SK-N-SH (cell line): ENCODE measurements at regions not wholly inside any gene's neighbourhood (a gene's known extent, or its start where the extent isn't known, plus 50 kb on each side); places are given as distances from the start of the nearest gene placed in this dataset.

Source experiments
- CTCF ChIA-PET: fragments of 300-600, 350-600 bp; formaldehyde crosslinking; extraction: SDS; loops from one replicate; lab custom pipeline; 2021; lab: Yijun Ruan, JAX
- POLR2A ChIA-PET: fragments of 350-600 bp; sonication (Branson Sonifier 250); formaldehyde crosslinking; extraction: SDS; loops from one replicate; lab custom pipeline; 2020; ENCODE audit warnings: antibody characterized with exemption, inconsistent platforms; lab: Yijun Ruan, JAX
- DNase-seq: peaks from one replicate; pipeline ENCODE4 v3.0.0; 2012
- H2AFZ ChIP-seq: fragments of 200-600 bp; sonication (generic); 2 replicates; pipeline ENCODE4 v1.8.1; 2016; ENCODE audit warnings: antibody characterized with exemption, mild to moderate bottlenecking, low read depth
- H3F3A ChIP-seq: fragments of 200-600 bp; sonication (generic); replicated peaks from 2 replicates; pipeline ENCODE3; 2016; ENCODE audit warnings: antibody characterized with exemption, mild to moderate bottlenecking; ENCODE audit not compliant: insufficient read depth
- H3K27ac ChIP-seq, 2 experiments: fragments of 200-500 bp in 1 of 2; fragments of 200-600 bp in 1 of 2; sonication (Bioruptor generic) in 1 of 2; sonication (generic), shearing (Covaris generic) in 1 of 2; 2 replicates each; pipeline versions ENCODE4 v1.5.1 to v1.6.1; 2014 to 2016; ENCODE audit warnings: low read depth in 2 of 2, inconsistent platforms in 1 of 2, low read length in 1 of 2, mild to moderate bottlenecking in 1 of 2, mixed read lengths in 1 of 2
- H3K27me3 ChIP-seq: fragments of 200-600 bp; sonication (generic), shearing (Covaris generic); 2 replicates; pipeline ENCODE4 v1.6.1; 2016; ENCODE audit warnings: mixed run types; ENCODE audit not compliant: insufficient read depth
- H3K36me3 ChIP-seq, 2 experiments: fragments of 200-500 bp in 1 of 2; fragments of 200-600 bp in 1 of 2; sonication (Bioruptor generic) in 1 of 2; sonication (generic) in 1 of 2; replicated peaks in 1 of 2; 2 replicates each; pipeline versions ENCODE3 to v1.5.1; 2014 to 2016; ENCODE audit warnings: low read length in 1 of 2, mild to moderate bottlenecking in 1 of 2; ENCODE audit not compliant: insufficient read depth in 2 of 2, control insufficient read depth in 1 of 2
- H3K4me1 ChIP-seq, 2 experiments: fragments of 200-500 bp in 1 of 2; fragments of 200-600 bp in 1 of 2; sonication (Bioruptor generic) in 1 of 2; sonication (generic), shearing (Covaris generic) in 1 of 2; 2 replicates each; pipeline versions ENCODE4 v1.5.1 to v1.6.1; 2014 to 2016; ENCODE audit warnings: low read depth in 1 of 2, low read length in 1 of 2, mixed run types in 1 of 2; ENCODE audit not compliant: insufficient read depth in 2 of 2, control insufficient read depth in 1 of 2
- H3K4me2 ChIP-seq: fragments of 200-600 bp; sonication (generic), shearing (Covaris generic); 2 replicates; pipeline ENCODE4 v1.6.1; 2017; ENCODE audit warnings: mixed run types
- H3K4me3 ChIP-seq, 2 experiments: fragments of 200-500 bp in 1 of 2; fragments of 200-600 bp in 1 of 2; sonication (Bioruptor generic) in 1 of 2; sonication (generic), shearing (Covaris generic) in 1 of 2; 2 replicates each; pipeline versions ENCODE4 v1.5.1 to v1.8.1; 2014 to 2016; ENCODE audit warnings: low read depth in 2 of 2, inconsistent platforms in 1 of 2, low read length in 1 of 2, mild to moderate bottlenecking in 1 of 2, mixed read lengths in 1 of 2, moderate library complexity in 1 of 2
- H3K79me2 ChIP-seq: fragments of 200-600 bp; sonication (generic); 2 replicates; pipeline ENCODE4 v1.8.1; 2017; ENCODE audit warnings: mild to moderate bottlenecking; ENCODE audit not compliant: insufficient read depth
- H3K9ac ChIP-seq: fragments of 200-600 bp; sonication (generic); 2 replicates; pipeline ENCODE4 v1.6.1; 2017; ENCODE audit warnings: mixed run types
- H3K9me2 ChIP-seq: fragments of 200-600 bp; sonication (generic); 2 replicates; pipeline ENCODE4 v1.6.1; 2017; ENCODE audit warnings: mixed run types
- H3K9me3 ChIP-seq: fragments of 200-600 bp; sonication (generic); 2 replicates; pipeline ENCODE4 v1.6.1; 2017; ENCODE audit warnings: mixed run types, mild to moderate bottlenecking, moderate library complexity
- H4K20me1 ChIP-seq: fragments of 200-600 bp; sonication (generic); 2 replicates; pipeline ENCODE4 v1.6.1; 2017; ENCODE audit warnings: mild to moderate bottlenecking, mixed run types; ENCODE audit not compliant: insufficient read depth
- ELF1 ChIP-seq: IDR thresholded peaks from 2 replicates; pipeline ENCODE4 v1.4.0; 2012
- EZH2phosphoT487 ChIP-seq: fragments of 200-600 bp; sonication (generic); IDR thresholded peaks from 2 replicates; pipeline ENCODE4 v1.6.1; 2017; ENCODE audit warnings: low read depth, mixed run types, mild to moderate bottlenecking, antibody characterized with exemption, moderate library complexity, borderline replicate concordance
- FOXJ3 ChIP-seq: sonication (generic); formaldehyde crosslinking; IDR thresholded peaks from 2 replicates; pipeline ENCODE4 v1.5.1; 2020; ENCODE audit warnings: mild to moderate bottlenecking, missing genetic modification reagents
- FOXM1 ChIP-seq: IDR thresholded peaks from 2 replicates; pipeline ENCODE4 v1.4.0; 2012; ENCODE audit warnings: low read depth, mild to moderate bottlenecking
- GABPA ChIP-seq: IDR thresholded peaks from 2 replicates; pipeline ENCODE4 v1.4.0; 2012; ENCODE audit warnings: low read depth, mild to moderate bottlenecking
- MXI1 ChIP-seq: IDR thresholded peaks from 2 replicates; pipeline ENCODE4 v1.6.1; 2012; ENCODE audit warnings: mild to moderate bottlenecking, low read depth, low read length, improper control_type of control experiment
- NRF1 ChIP-seq: IDR thresholded peaks from 2 replicates; pipeline ENCODE4 v1.6.1; 2012; ENCODE audit warnings: low read depth, mild to moderate bottlenecking, low read length
- RAD21 ChIP-seq: IDR thresholded peaks from 2 replicates; pipeline ENCODE4 v1.6.1; 2012; ENCODE audit warnings: mild to moderate bottlenecking, low read length
- RFX5 ChIP-seq: IDR thresholded peaks from 2 replicates; pipeline ENCODE4 v1.6.1; 2012; ENCODE audit warnings: mild to moderate bottlenecking, improper control_type of control experiment, low read length
- RXRA ChIP-seq: IDR thresholded peaks from 2 replicates; pipeline ENCODE4 v1.4.0; 2012; ENCODE audit warnings: low read depth, mild to moderate bottlenecking, borderline replicate concordance
- TCF12 ChIP-seq: IDR thresholded peaks from 2 replicates; pipeline ENCODE4 v1.4.0; 2012
- WGBS: methylation state at CpG from one replicate; pipeline ENCODE4 v1.1.6; 2017; ENCODE audit warnings: low lambda C conversion rate; 5-methylcytosine and 5-hydroxymethylcytosine counted together
- TF ChIP-seq, protein P1 (sequence below): IDR thresholded peaks from 2 replicates; pipeline ENCODE4 v1.6.1; 2012; ENCODE audit warnings: mild to moderate bottlenecking, low read depth, low read length, moderate library complexity
- TF ChIP-seq, protein P2 (sequence below): IDR thresholded peaks from 2 replicates; pipeline ENCODE4 v1.4.0; 2012; ENCODE audit warnings: low read depth, borderline replicate concordance
- TF ChIP-seq, protein P3 (sequence below): fragments of 150-350 bp; IDR thresholded peaks from 2 replicates; pipeline ENCODE4 v1.6.1; 2017; ENCODE audit warnings: antibody characterized with exemption, low read length, low read depth, borderline replicate concordance

DNA sequence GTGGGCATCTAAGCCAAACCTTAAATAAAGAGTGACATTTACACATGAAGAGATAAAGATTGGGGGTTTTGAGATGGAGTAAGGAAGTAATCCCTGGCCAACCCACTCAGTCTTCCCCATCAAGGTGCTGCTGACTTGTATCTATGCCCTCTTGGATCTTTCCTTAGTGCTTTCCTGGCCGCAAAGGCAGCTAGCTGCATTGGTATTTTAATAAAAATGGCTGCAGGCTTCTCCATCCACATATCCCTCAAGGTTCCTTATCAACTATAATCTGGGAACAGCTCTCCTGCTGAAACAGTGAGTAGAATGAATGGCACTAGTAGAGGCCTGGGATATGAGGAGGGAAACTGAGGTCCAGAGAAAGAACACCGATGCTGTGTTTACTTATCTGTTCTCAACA, 122.2 kb upstream of the ANKRD28 start:
- Histone ChIP-seq H4K20me1 (no peaks in the 10 kb centered on the region), H3K9me2 (no peaks in the 10 kb centered on the region), H3K36me3 (no peaks in the 10 kb centered on the region)
- CTCF ChIA-PET = no interaction called here
- no peak for TF ChIP-seq RFX5
- TF ChIP-seq, protein P1, sequence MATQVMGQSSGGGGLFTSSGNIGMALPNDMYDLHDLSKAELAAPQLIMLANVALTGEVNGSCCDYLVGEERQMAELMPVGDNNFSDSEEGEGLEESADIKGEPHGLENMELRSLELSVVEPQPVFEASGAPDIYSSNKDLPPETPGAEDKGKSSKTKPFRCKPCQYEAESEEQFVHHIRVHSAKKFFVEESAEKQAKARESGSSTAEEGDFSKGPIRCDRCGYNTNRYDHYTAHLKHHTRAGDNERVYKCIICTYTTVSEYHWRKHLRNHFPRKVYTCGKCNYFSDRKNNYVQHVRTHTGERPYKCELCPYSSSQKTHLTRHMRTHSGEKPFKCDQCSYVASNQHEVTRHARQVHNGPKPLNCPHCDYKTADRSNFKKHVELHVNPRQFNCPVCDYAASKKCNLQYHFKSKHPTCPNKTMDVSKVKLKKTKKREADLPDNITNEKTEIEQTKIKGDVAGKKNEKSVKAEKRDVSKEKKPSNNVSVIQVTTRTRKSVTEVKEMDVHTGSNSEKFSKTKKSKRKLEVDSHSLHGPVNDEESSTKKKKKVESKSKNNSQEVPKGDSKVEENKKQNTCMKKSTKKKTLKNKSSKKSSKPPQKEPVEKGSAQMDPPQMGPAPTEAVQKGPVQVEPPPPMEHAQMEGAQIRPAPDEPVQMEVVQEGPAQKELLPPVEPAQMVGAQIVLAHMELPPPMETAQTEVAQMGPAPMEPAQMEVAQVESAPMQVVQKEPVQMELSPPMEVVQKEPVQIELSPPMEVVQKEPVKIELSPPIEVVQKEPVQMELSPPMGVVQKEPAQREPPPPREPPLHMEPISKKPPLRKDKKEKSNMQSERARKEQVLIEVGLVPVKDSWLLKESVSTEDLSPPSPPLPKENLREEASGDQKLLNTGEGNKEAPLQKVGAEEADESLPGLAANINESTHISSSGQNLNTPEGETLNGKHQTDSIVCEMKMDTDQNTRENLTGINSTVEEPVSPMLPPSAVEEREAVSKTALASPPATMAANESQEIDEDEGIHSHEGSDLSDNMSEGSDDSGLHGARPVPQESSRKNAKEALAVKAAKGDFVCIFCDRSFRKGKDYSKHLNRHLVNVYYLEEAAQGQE = no peak
- TF ChIP-seq, all 33 proteins: peak for 0
- Histone ChIP-seq H3K79me2 (no peaks in the 10 kb centered on the region), H3K4me1 (no peaks in the 10 kb centered on the region), H3K4me3 (no peak overlapping the region), H3F3A (no peaks in the 10 kb centered on the region), H3K9ac (no peak overlapping the region), H2AFZ (no peak overlapping the region), H3K27me3 (no peaks in the 10 kb centered on the region), H3K27ac (no peak overlapping the region), H3K4me2 (no peak overlapping the region), H3K9me3 (no peaks in the 10 kb centered on the region)
- no peak for DNase-seq
- POLR2A ChIA-PET = no interaction called here
- WGBS = 79% methylated on average over 2 of the region's 2 CpGs

DNA sequence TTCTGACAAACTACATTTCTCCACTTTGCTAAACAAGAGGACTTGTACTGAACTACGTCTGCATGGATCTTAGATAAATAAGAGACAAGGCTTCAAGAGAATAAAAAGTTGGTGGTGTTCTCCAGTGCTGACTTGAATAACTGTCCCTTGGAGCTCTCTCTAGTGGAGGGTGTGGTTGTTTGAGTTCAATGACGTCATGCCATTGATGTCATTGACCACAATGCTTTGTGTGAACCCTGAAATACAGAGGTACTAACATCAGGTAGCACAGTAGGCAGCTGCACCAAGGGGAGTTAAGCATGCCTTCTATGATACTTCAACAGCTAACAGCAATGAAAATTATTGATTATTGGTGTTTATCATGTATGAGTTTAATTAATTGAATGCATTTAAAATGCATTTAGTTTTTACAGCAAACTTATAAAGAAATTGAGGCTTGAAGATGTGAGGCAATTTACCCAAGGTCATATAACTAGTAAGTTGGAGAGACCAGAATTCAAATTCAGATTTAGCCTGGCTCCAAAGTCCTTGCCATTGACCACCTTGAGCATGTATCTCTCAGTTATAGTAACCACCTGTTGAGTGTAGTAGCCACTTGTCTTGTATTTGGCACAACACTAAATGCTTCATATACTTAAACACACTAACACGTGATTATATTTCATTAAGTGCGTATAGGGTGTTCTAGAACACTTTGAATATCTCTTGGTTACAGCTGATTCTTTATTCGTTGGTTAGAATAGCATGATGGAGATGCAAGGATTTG, 126.0 kb upstream of the ANKRD28 start:
- no peaks in the 10 kb centered on the region for H3K27me3 ChIP-seq
- DNase-seq = no peak
- no peaks in the 10 kb centered on the region for H3K9me2 ChIP-seq
- no peak overlapping the region for H3K4me3 ChIP-seq
- H3K36me3 ChIP-seq = no peaks in the 10 kb centered on the region
- WGBS = 82% methylated on average over 5 of the region's 5 CpGs
- no peaks in the 10 kb centered on the region for H3K4me1 ChIP-seq
- TF ChIP-seq MXI1 (no peak), RFX5 (no peak), EZH2phosphoT487 (no peak), FOXM1 (no peak), ELF1 (no peak), NRF1 (no peak), TCF12 (no peak), GABPA (no peak), RAD21 (no peak), RXRA (no peak), FOXJ3 (CRISPR knock-in tag) (no peak)
- TF ChIP-seq, protein P2, sequence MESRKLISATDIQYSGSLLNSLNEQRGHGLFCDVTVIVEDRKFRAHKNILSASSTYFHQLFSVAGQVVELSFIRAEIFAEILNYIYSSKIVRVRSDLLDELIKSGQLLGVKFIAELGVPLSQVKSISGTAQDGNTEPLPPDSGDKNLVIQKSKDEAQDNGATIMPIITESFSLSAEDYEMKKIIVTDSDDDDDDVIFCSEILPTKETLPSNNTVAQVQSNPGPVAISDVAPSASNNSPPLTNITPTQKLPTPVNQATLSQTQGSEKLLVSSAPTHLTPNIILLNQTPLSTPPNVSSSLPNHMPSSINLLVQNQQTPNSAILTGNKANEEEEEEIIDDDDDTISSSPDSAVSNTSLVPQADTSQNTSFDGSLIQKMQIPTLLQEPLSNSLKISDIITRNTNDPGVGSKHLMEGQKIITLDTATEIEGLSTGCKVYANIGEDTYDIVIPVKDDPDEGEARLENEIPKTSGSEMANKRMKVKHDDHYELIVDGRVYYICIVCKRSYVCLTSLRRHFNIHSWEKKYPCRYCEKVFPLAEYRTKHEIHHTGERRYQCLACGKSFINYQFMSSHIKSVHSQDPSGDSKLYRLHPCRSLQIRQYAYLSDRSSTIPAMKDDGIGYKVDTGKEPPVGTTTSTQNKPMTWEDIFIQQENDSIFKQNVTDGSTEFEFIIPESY = no peak
- TF ChIP-seq, protein P3, sequence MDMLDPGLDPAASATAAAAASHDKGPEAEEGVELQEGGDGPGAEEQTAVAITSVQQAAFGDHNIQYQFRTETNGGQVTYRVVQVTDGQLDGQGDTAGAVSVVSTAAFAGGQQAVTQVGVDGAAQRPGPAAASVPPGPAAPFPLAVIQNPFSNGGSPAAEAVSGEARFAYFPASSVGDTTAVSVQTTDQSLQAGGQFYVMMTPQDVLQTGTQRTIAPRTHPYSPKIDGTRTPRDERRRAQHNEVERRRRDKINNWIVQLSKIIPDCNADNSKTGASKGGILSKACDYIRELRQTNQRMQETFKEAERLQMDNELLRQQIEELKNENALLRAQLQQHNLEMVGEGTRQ = no peak
- TF ChIP-seq, all 33 proteins: peak for 0
- H2AFZ ChIP-seq = no peak overlapping the region
- H3K9me3 ChIP-seq = no peaks in the 10 kb centered on the region
- no peaks in the 10 kb centered on the region for H3F3A ChIP-seq
- no peaks in the 10 kb centered on the region for H4K20me1 ChIP-seq
- ChIA-PET CTCF (no interaction called here), POLR2A (no interaction called here)
- no peaks in the 10 kb centered on the region for H3K79me2 ChIP-seq
- no peak overlapping the region for H3K4me2 ChIP-seq
- H3K27ac ChIP-seq = no peak overlapping the region
- no peak overlapping the region for H3K9ac ChIP-seq
